ENCODE measurements at regions not wholly inside any gene's neighbourhood (a gene's known extent, or its start where the extent isn't known, plus 50 kb on each side); places are given as distances from the start of the nearest gene placed in this dataset.
A peak's percentile ranks its signal among the peaks of the same experiment; 100 is the strongest.
"Not testable (repeated sequence)": the region's sequence is repeated elsewhere in the genome, so short reads cannot be mapped to it uniquely, and the experiment has no call there.

GRCh38 chr2:239731998-239732665 lies 293.0 kb downstream of the NDUFA10 start:
- WGBS (ENCODE audit: insufficient coverage): 90% methylated on average over 4 of the region's 6 CpGs

GRCh38 chr2:239731422-239731821 lies 293.7 kb downstream of the NDUFA10 start:
- H3K4me1 Mint-ChIP-seq: peaks cover 0 to 9% (median 1%) of the 10 kb centered on the region in 3 donors
- WGBS (ENCODE audit: insufficient coverage): 86% methylated on average over 9 of the region's 10 CpGs
- no peak for ATAC-seq (replicated peaks in 1 of 4)
- POLR2A ChIA-PET: no interaction called here
- Histone ChIP-seq H3K27ac (ENCODE audit: low read length) (no peak overlapping the region), H3K9me3 (no peaks in the 10 kb centered on the region), H3K36me3 (ENCODE audit: control insufficient read depth in 2 of 2, extremely low read depth in 1 of 2, insufficient read depth in 1 of 2, low read length in 1 of 2) (no peaks in the 10 kb centered on the region), H3K4me3 (ENCODE audit: control insufficient read depth in 1 of 2, extremely low read depth in 1 of 2, low read length in 1 of 2) (no peak overlapping the region), H3K4me1 (ENCODE audit: control insufficient read depth in 1 of 2, extremely low read depth in 1 of 2, insufficient read depth in 2 of 2, low read length in 2 of 2) (peaks cover 0 to 5% of the 10 kb centered on the region in 2 experiments), H3K27me3 (replicated peaks in 1 of 2; ENCODE audit: control insufficient read depth in 2 of 2, extremely low read depth in 1 of 2, insufficient read depth in 2 of 2, low read length in 1 of 2) (peaks cover 0 to 29% of the 10 kb centered on the region in 2 experiments)
- DNase-seq: no peak
- H3K4me3 Mint-ChIP-seq: no peak overlapping the region
- no peaks in the 10 kb centered on the region for H3K36me3 Mint-ChIP-seq
- CTCF ChIA-PET: no interaction called here
- H3K9me3 Mint-ChIP-seq: peaks cover 0 to 6% (median 4%) of the 10 kb centered on the region in 3 donors
- no peaks in the 10 kb centered on the region for H3K27me3 Mint-ChIP-seq
- H3K27ac Mint-ChIP-seq: no peak overlapping the region

More at GRCh38 chr2:239731998-239732665, 293.0 kb downstream of the NDUFA10 start:
- Histone ChIP-seq H3K9me3 (no peaks in the 10 kb centered on the region), H3K36me3 (ENCODE audit: control insufficient read depth in 2 of 2, extremely low read depth in 1 of 2, insufficient read depth in 1 of 2, low read length in 1 of 2) (no peaks in the 10 kb centered on the region), H3K4me1 (ENCODE audit: control insufficient read depth in 1 of 2, extremely low read depth in 1 of 2, insufficient read depth in 2 of 2, low read length in 2 of 2) (peaks cover 0 to 5% of the 10 kb centered on the region in 2 experiments), H3K4me3 (ENCODE audit: control insufficient read depth in 1 of 2, extremely low read depth in 1 of 2, low read length in 1 of 2) (no peak overlapping the region), H3K27me3 (replicated peaks in 1 of 2; ENCODE audit: control insufficient read depth in 2 of 2, extremely low read depth in 1 of 2, insufficient read depth in 2 of 2, low read length in 1 of 2) (peaks cover 0 to 33% of the 10 kb centered on the region in 2 experiments), H3K27ac (ENCODE audit: low read length) (no peak overlapping the region)
- ChIA-PET CTCF (no interaction called here), POLR2A (no interaction called here)
- DNase-seq: no peak
- no peaks in the 10 kb centered on the region for H3K36me3 Mint-ChIP-seq
- H3K9me3 Mint-ChIP-seq: peaks cover 0 to 6% (median 4%) of the 10 kb centered on the region in 3 donors
- peaks cover 0 to 9% (median 1%) of the 10 kb centered on the region in 3 donors for H3K4me1 Mint-ChIP-seq
- no peaks in the 10 kb centered on the region for H3K27me3 Mint-ChIP-seq
- H3K27ac Mint-ChIP-seq: no peak overlapping the region
- no peak for ATAC-seq (replicated peaks in 1 of 4)
- H3K4me3 Mint-ChIP-seq: no peak overlapping the region

- ChIA-PET POLR2A (no interaction called here), CTCF (no interaction called here)
- no peaks in the 10 kb centered on the region for H3K36me3 ChIP-seq (ENCODE audit: control insufficient read depth in 2 of 2, extremely low read depth in 1 of 2, insufficient read depth in 1 of 2, low read length in 1 of 2)
- no peak overlapping the region for H3K4me3 ChIP-seq (ENCODE audit: control insufficient read depth in 1 of 2, extremely low read depth in 1 of 2, low read length in 1 of 2)
- Mint-ChIP-seq H3K36me3 (no peaks in the 10 kb centered on the region), H3K27me3 (no peaks in the 10 kb centered on the region), H3K27ac (no peak overlapping the region), H3K9me3 (peaks cover 0 to 6% (median 4%) of the 10 kb centered on the region in 3 donors), H3K4me3 (no peak overlapping the region), H3K4me1 (peaks cover 0 to 9% (median 1%) of the 10 kb centered on the region in 3 donors)
- 90% methylated on average over 8 of the region's 8 CpGs for WGBS (ENCODE audit: insufficient coverage)
- no peak for ATAC-seq (replicated peaks in 1 of 4)
- peaks cover 0 to 5% of the 10 kb centered on the region in 2 experiments for H3K4me1 ChIP-seq (ENCODE audit: control insufficient read depth in 1 of 2, extremely low read depth in 1 of 2, insufficient read depth in 2 of 2, low read length in 2 of 2)
- no peak overlapping the region for H3K27ac ChIP-seq (ENCODE audit: low read length)
- DNase-seq: no peak
- H3K9me3 ChIP-seq: no peaks in the 10 kb centered on the region
- H3K27me3 ChIP-seq (replicated peaks in 1 of 2; ENCODE audit: control insufficient read depth in 2 of 2, extremely low read depth in 1 of 2, insufficient read depth in 2 of 2, low read length in 1 of 2): peaks cover 0 to 25% of the 10 kb centered on the region in 2 experiments
Observed at GRCh38 chr2:239730897-239731296, 294.2 kb downstream of the NDUFA10 start.

DNA sequence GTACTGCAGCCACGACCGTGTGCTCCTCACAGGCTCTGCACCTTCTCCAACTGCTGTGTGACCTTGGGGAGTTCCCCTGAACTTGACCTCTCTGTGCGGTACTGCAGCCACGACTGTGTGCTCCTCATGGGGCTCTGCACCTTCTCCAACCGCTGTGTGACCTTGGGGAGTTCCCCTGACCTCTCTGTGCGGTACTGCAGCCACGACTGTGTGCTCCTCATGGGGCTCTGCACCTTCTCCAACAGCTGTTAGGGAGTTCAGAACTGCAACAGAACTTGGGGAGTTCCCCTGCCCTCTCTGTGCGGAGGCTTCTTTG lies 294.6 kb downstream of the NDUFA10 start:
- H3K4me3 Mint-ChIP-seq; H3K27ac ChIP-seq (ENCODE audit: low read length); H3K4me3 ChIP-seq (ENCODE audit: control insufficient read depth in 1 of 2, extremely low read depth in 1 of 2, low read length in 1 of 2); H3K9me3 ChIP-seq; ATAC-seq (replicated peaks in 1 of 4); H3K9me3 Mint-ChIP-seq; H3K36me3 Mint-ChIP-seq; H3K27me3 Mint-ChIP-seq; H3K4me1 ChIP-seq (ENCODE audit: control insufficient read depth in 1 of 2, extremely low read depth in 1 of 2, insufficient read depth in 2 of 2, low read length in 2 of 2); H3K4me1 Mint-ChIP-seq; H3K36me3 ChIP-seq (ENCODE audit: control insufficient read depth in 2 of 2, extremely low read depth in 1 of 2, insufficient read depth in 1 of 2, low read length in 1 of 2); H3K27ac Mint-ChIP-seq; POLR2A ChIA-PET; CTCF ChIA-PET: not testable (repeated sequence)
- WGBS (ENCODE audit: insufficient coverage): 21% methylated on average over 7 of the region's 8 CpGs
- DNase-seq: peak in 1 of 35 experiments; percentile 11
- peaks cover 0 to 22% of the 10 kb centered on the region in 2 experiments for H3K27me3 ChIP-seq (replicated peaks in 1 of 2; ENCODE audit: control insufficient read depth in 2 of 2, extremely low read depth in 1 of 2, insufficient read depth in 2 of 2, low read length in 1 of 2)

- H3K4me1 ChIP-seq (ENCODE audit: control insufficient read depth in 1 of 2, extremely low read depth in 1 of 2, insufficient read depth in 2 of 2, low read length in 2 of 2): peaks cover 0 to 5% of the 10 kb centered on the region in 2 experiments
- WGBS (ENCODE audit: insufficient coverage): 56% methylated on average over 16 of the region's 22 CpGs
- Mint-ChIP-seq H3K4me3 (no peak overlapping the region), H3K27me3 (no peaks in the 10 kb centered on the region), H3K27ac (no peak overlapping the region), H3K36me3 (no peaks in the 10 kb centered on the region), H3K4me1 (peaks cover 0 to 9% (median 1%) of the 10 kb centered on the region in 3 donors), H3K9me3 (peaks cover 0 to 6% (median 4%) of the 10 kb centered on the region in 3 donors)
- CTCF ChIA-PET: no interaction called here
- no peak for ATAC-seq (replicated peaks in 1 of 4)
- peak in 1 of 35 experiments; percentile 38 for DNase-seq
- H3K4me3 ChIP-seq (ENCODE audit: control insufficient read depth in 1 of 2, extremely low read depth in 1 of 2, low read length in 1 of 2): no peak overlapping the region
- no peaks in the 10 kb centered on the region for H3K36me3 ChIP-seq (ENCODE audit: control insufficient read depth in 2 of 2, extremely low read depth in 1 of 2, insufficient read depth in 1 of 2, low read length in 1 of 2)
- H3K9me3 ChIP-seq: no peaks in the 10 kb centered on the region
- POLR2A ChIA-PET: no interaction called here
- H3K27me3 ChIP-seq (replicated peaks in 1 of 2; ENCODE audit: control insufficient read depth in 2 of 2, extremely low read depth in 1 of 2, insufficient read depth in 2 of 2, low read length in 1 of 2): peaks cover 0 to 22% of the 10 kb centered on the region in 2 experiments
- H3K27ac ChIP-seq (ENCODE audit: low read length): no peak overlapping the region
Observed at GRCh38 chr2:239729681-239730566, 295.2 kb downstream of the NDUFA10 start.

DNA sequence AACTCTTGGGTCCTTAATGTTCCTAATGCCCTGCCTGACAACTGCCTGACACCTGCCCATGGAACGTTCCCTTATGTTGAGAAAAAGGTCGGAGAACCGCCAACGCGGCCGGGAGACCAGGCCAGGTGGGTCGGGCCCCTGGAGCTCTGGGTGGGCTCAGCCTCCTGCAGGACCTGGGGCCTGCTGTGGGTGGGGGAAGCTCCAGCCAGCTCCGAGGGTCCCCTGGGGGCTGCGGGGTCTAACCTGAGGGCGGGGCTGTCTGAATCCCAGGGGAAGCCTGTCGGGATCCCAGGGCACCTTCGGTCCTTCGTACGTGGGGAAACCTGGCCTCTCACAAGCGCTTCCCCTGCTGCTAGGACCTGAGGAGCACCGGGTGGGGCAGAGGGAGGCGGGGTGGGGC lies 296.0 kb downstream of the NDUFA10 start:
- Histone ChIP-seq H3K4me1 (ENCODE audit: control insufficient read depth in 1 of 2, extremely low read depth in 1 of 2, insufficient read depth in 2 of 2, low read length in 2 of 2) (peaks cover 0 to 5% of the 10 kb centered on the region in 2 experiments), H3K27me3 (replicated peaks in 1 of 2; ENCODE audit: control insufficient read depth in 2 of 2, extremely low read depth in 1 of 2, insufficient read depth in 2 of 2, low read length in 1 of 2) (peaks cover 0 to 17% of the 10 kb centered on the region in 2 experiments), H3K36me3 (ENCODE audit: control insufficient read depth in 2 of 2, extremely low read depth in 1 of 2, insufficient read depth in 1 of 2, low read length in 1 of 2) (no peaks in the 10 kb centered on the region), H3K9me3 (no peaks in the 10 kb centered on the region), H3K27ac (ENCODE audit: low read length) (no peak overlapping the region), H3K4me3 (ENCODE audit: control insufficient read depth in 1 of 2, extremely low read depth in 1 of 2, low read length in 1 of 2) (no peak overlapping the region)
- 93% methylated on average over 16 of the region's 17 CpGs for WGBS (ENCODE audit: insufficient coverage)
- H3K4me3 Mint-ChIP-seq: no peak overlapping the region
- H3K4me1 Mint-ChIP-seq: peaks cover 0 to 9% (median 1%) of the 10 kb centered on the region in 3 donors
- ATAC-seq (replicated peaks in 1 of 4) (no peak), DNase-seq (no peak)
- H3K27me3 Mint-ChIP-seq: no peaks in the 10 kb centered on the region
- peaks cover 0 to 4% (median 4%) of the 10 kb centered on the region in 3 donors for H3K9me3 Mint-ChIP-seq
- H3K27ac Mint-ChIP-seq: no peak overlapping the region
- CTCF ChIA-PET: no interaction called here
- no peaks in the 10 kb centered on the region for H3K36me3 Mint-ChIP-seq
- POLR2A ChIA-PET: no interaction called here
